Medulla oblongata (tissue), 1 donor: ENCODE measurements at regions not wholly inside any gene's neighbourhood (a gene's known extent, or its start where the extent isn't known, plus 50 kb on each side); places are given as distances from the start of the nearest gene placed in this dataset.

Experiments used
- DNase-seq: peaks from one replicate; pipeline ENCODE4 v3.0.0-alpha.2; 2015; ENCODE audit errors: extremely low spot score

- no peak for DNase-seq
These were observed 233.5 kb upstream of the B3GAT1 start for GRCh38 chr11:134645576-134645975.

- DNase-seq: no peak
These were observed 232.7 kb upstream of the B3GAT1 start for GRCh38 chr11:134644476-134645456.

DNA sequence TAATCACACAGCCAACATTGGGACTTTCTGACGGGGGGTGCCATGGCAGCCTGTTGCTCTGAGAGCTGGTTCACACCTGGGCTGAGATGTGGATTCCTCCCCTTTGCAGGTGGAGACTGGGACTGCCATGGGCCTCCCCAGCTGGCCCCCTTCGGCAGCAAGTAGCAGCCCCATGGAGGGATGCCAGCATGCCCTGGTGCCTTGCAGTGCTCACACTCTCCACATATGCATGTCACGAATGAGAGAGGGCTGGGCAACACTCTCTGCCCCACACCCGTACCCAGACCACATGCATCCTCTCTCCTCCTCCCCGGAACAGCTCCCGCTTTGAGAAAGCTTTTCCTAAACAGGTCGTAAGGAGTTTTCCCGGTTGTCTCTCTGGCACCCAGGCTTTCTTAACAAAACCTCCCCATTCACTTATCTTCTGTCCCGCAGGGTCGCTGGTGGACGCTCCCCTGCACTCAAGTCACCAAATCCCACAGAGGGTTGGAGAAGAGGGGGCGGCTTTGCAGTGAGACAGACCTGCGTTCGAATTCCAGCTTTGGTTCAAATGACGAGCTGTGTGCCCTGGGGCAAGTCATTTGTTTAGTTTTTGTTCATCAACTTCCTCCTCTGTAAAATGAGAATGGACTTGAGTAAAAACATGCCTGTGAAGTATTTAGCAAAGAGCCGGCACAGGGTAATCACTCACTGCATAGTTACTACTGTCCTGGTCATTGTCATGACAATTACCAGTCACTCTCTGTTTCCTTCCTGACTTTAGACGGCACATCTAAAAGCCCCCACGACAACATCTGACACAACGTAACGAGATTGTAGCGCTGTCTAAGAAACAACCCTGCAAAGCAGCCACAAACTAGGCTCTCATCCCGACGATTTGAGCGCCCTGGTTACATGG, 231.3 kb upstream of the B3GAT1 start:
- no peak for DNase-seq

DNA sequence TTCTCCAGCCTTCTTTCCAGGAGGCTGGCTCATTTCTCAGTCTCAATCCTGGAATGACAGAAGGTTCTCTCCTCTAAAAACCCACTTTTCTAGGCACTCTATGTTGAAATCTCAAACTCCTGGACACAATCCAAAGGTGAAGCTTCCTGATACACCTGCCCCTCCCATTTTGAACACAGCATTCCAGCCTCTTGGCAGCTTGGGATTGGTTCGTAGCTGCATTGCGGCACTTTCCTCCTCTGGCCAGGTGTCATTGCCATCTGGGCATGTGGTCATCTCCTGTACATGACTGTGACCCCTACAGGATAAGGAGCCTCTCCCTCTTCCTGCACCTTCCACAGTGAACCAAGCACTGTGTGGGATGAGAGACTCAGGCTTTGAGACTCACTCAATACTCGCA, 230.2 kb upstream of the B3GAT1 start:
- no peak for DNase-seq

DNA sequence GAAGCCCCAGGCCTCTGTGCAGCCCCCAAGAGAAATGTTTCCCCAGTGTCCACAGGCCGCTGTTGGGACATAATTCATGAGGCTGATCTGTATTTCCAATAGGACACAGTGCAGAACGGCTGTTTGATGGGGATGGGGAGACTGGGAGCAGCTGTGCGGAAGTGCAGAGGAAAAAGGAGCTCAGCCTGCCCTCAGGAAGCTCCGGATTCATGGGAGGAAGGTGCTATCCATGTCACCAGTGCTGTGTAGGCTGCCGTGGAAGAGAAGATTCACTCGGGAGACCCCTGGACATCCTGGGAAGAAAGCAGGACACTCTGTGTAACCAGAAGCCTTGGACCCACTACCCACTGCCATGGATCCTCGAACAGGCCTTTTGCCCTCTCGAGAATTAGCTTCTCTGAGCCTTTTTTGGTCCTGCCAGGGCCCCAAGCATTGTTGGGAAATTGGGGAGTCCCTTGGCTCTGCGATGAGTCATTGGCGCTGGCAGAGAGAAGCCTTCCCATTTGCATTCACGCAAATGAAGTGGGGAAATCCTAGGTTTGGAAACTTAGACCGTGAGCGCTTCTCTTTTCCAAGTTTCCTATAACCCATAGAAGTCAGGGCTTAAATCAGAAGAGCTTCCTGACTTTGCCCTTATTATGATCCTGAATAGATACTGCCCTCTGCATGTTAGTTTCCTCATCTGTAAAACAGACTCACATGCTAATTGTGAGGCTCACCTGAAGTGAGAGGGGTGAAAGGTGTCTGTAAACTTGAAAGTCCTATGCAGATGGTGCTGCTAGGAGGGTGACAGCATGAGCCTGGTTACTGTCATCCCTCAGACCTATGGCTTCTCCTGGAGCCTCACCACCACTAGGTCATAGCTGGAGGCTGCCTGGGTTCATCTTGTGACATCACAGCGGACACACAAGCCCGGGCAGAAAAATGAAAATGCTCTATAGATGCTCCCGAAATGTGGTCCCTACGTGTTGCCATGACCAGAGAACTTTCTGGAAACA, 229.2 kb upstream of the B3GAT1 start:
- DNase-seq: no peak

DNA sequence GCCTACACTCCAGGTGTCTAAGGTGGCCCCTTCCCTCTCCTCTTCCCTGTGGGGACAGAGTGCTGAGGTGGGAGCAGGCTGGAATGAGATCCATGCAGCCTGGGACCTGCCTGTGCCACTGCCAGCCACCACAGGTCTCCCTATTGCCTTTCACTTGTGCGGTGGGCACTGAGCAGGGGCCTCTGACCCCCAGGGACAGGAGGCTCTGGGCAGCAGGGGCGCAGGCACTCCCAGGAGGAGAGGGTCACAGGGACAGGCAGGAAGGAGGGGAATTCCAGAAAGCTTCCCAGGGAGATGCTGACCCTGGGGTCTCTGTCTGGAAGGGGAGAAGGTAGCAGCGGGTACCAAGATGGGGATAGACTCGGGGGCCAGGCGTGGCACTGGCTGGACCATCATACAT, 228.5 kb upstream of the B3GAT1 start:
- DNase-seq: no peak

GRCh38 chr11:134639586-134640330, 227.7 kb upstream of the B3GAT1 start:
- no peak for DNase-seq

GRCh38 chr11:134638796-134639430, 226.9 kb upstream of the B3GAT1 start:
- DNase-seq: peak; percentile 15

GRCh38 chr11:134637091-134638015, 225.3 kb upstream of the B3GAT1 start:
- no peak for DNase-seq

GRCh38 chr11:134636071-134636470, 224.0 kb upstream of the B3GAT1 start:
- DNase-seq: no peak

GRCh38 chr11:134634897-134635831, 223.1 kb upstream of the B3GAT1 start:
- peak; percentile 61 for DNase-seq

- DNase-seq: no peak
These were observed 221.2 kb upstream of the B3GAT1 start for GRCh38 chr11:134633276-134633675.

DNA sequence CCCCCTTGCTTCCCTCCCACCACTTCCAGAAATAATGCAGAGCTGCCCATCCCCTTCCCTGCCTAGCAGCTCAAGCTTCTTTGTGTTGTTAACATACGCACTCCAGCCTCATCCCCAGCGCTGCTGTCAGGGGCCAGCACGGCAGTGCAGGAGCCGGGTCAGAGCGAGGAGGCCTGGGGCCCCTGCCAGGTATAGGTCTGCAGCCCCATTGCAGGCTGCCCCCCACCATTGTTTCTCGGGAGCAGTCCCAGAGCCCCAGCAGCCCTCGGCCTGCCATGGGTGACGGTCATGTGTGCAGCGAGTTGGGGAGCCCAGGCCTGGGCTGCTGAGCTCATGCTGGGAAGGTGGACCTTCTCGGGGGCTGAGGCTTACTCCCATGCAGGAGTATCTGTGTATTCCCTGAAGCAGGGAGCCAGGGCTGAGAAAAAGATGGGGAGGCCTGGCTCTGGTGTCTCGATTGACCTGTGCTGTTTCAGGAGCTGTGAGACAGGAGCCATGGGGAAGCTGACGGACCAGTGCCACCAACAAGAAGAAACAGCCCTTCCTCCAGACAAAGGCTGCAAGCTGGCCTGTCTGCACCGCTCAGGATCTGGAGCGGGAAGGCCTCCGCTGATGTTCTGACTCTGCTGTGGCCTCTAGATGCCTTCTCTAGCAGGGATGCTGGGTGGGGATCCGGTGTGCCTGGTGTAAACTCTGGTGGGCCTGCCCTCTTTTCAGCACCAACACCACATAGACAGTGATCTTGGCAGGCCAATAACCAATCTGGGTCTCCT, 220.5 kb upstream of the B3GAT1 start:
- no peak for DNase-seq

- no peak for DNase-seq
These were observed 218.8 kb upstream of the B3GAT1 start for GRCh38 chr11:134630861-134631260.

DNA sequence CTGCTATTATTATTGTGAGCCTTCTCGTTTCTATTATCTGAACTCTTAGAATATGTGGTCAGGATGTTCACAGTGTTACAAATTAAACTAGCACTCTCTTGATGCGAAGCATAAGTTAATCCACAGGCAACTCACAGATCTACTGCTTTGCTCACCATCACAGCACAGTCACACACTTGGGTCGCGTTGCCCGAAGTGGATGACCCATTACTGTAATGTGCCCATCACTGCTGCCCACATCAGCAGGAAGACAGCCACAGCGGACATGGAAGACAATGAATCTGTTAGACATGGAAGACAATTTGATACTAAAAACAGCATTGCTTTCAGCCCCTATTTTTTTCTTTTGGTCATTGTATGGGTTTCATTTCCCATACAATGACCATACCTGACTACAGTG, 216.4 kb upstream of the B3GAT1 start:
- DNase-seq: no peak

- no peak for DNase-seq
These were observed 214.0 kb upstream of the B3GAT1 start for GRCh38 chr11:134626032-134626431.

GRCh38 chr11:134625631-134626030, 213.6 kb upstream of the B3GAT1 start:
- no peak for DNase-seq
